H1 (cell line): ENCODE measurements at regions not wholly inside any gene's neighbourhood (a gene's known extent, or its start where the extent isn't known, plus 50 kb on each side); places are given as distances from the start of the nearest gene placed in this dataset.

Experiments
- CTCF ChIA-PET: fragments of 300-600 bp; sonication (Branson Sonifier 250); formaldehyde crosslinking; loops from one replicate; lab custom pipeline; 2021; ENCODE audit not compliant: partially characterized antibody; lab: Charles Lee
- POLR2A ChIA-PET: fragments of 300-600 bp; sonication (Branson Sonifier 250); formaldehyde crosslinking; loops from one replicate; lab custom pipeline; 2021; ENCODE audit warnings: inconsistent platforms; ENCODE audit not compliant: partially characterized antibody; lab: Charles Lee
- DNase-seq, 2 experiments: peaks; one replicate each; pipeline versions ENCODE4 v3.0.0 to v3.0.0-alpha.2; 2010 to 2022; ENCODE audit warnings: low spot score in 2 of 2, low read depth in 1 of 2, mixed read lengths in 1 of 2
- FAIRE-seq: peaks from 2 replicates; lab custom pipeline; 2011; peaks lifted over from hg19 to GRCh38; lab: Jason Lieb, UNC
- H2AFZ ChIP-seq: 2 replicates; pipeline ENCODE4 v1.8.1; 2012; ENCODE audit warnings: low read length, inconsistent platforms
- H2AK5ac ChIP-seq: 2 replicates; pipeline ENCODE4 v1.6.1; 2013; ENCODE audit warnings: low read depth, low read length
- H2BK120ac ChIP-seq: replicated peaks from 2 replicates; pipeline ENCODE3; 2013; ENCODE audit warnings: low read depth, low read length, inconsistent platforms
- H2BK12ac ChIP-seq: 2 replicates; pipeline ENCODE4 v1.6.1; 2013; ENCODE audit warnings: low read depth, low read length
- H2BK15ac ChIP-seq: 2 replicates; pipeline ENCODE4 v1.6.1; 2013; ENCODE audit warnings: low read length
- H2BK20ac ChIP-seq: 2 replicates; pipeline ENCODE4 v1.6.1; 2013; ENCODE audit warnings: low read length
- H2BK5ac ChIP-seq: 2 replicates; pipeline ENCODE4 v1.6.1; 2013; ENCODE audit warnings: low read depth, low read length
- H3K14ac ChIP-seq: 2 replicates; pipeline ENCODE4 v1.6.1; 2013; ENCODE audit warnings: inconsistent platforms; ENCODE audit not compliant: insufficient read length
- H3K18ac ChIP-seq: 2 replicates; pipeline ENCODE4 v1.6.1; 2013; ENCODE audit warnings: low read length; ENCODE audit errors: extremely low read depth
- H3K23ac ChIP-seq: 2 replicates; pipeline ENCODE4 v1.6.1; 2013; ENCODE audit warnings: inconsistent platforms; ENCODE audit not compliant: insufficient read length
- H3K23me2 ChIP-seq: 2 replicates; pipeline ENCODE4 v1.6.1; 2013; ENCODE audit warnings: low read depth, low read length
- H3K27ac ChIP-seq: 2 replicates; pipeline ENCODE4 v1.6.1; 2011; ENCODE audit warnings: low read depth, low read length, inconsistent platforms
- H3K27me3 ChIP-seq, 4 experiments: replicated peaks in 1 of 4; 1 replicate in 1 of 4; 2 replicates in 3 of 4; pipeline versions ENCODE4 v1.6.1 to v1.8.1; 2011 to 2013; ENCODE audit warnings: low read length in 3 of 4, mild to moderate bottlenecking in 3 of 4, inconsistent platforms in 2 of 4, mixed read lengths in 2 of 4, moderate library complexity in 1 of 4; ENCODE audit not compliant: control insufficient read depth in 3 of 4, insufficient read depth in 3 of 4; ENCODE audit errors: extremely low read depth in 1 of 4
- H3K36me3 ChIP-seq, 4 experiments: 2 replicates each; pipeline versions ENCODE4 v1.6.1 to v1.8.1; 2011 to 2013; ENCODE audit warnings: mild to moderate bottlenecking in 4 of 4, low read length in 3 of 4, moderate library complexity in 2 of 4, control low read depth in 1 of 4, inconsistent platforms in 1 of 4; ENCODE audit not compliant: insufficient read depth in 4 of 4, control insufficient read depth in 2 of 4
- H3K4ac ChIP-seq: replicated peaks from 2 replicates; pipeline ENCODE3; 2013; ENCODE audit warnings: low read length, low read depth, mixed read lengths, inconsistent platforms; ENCODE audit not compliant: insufficient read length
- H3K4me1 ChIP-seq, 4 experiments: replicated peaks in 1 of 4; 1 replicate in 1 of 4; 2 replicates in 3 of 4; pipeline versions ENCODE4 v1.6.1 to v1.8.1; 2011 to 2013; ENCODE audit warnings: low read length in 3 of 4, inconsistent platforms in 2 of 4, mixed read lengths in 1 of 4; ENCODE audit not compliant: insufficient read depth in 4 of 4, control insufficient read depth in 3 of 4
- H3K4me2 ChIP-seq, 2 experiments: 2 replicates each; pipeline versions ENCODE4 v1.6.1 to v1.8.1; 2011 to 2013; ENCODE audit warnings: low read depth in 2 of 2, low read length in 2 of 2, control low read depth in 1 of 2, inconsistent platforms in 1 of 2, mild to moderate bottlenecking in 1 of 2; ENCODE audit not compliant: insufficient read depth in 1 of 2
- H3K4me3 ChIP-seq, 4 experiments: fragments of 200-600, 300-600 bp in 1 of 4; sonication (generic), shearing (Covaris generic), sonication (Bioruptor Twin) in 1 of 4; 2 replicates each; pipeline versions ENCODE4 v1.5.1 to v1.8.1; 2011 to 2016; ENCODE audit warnings: low read length in 4 of 4, low read depth in 3 of 4, control low read depth in 2 of 4, inconsistent platforms in 2 of 4, mild to moderate bottlenecking in 2 of 4, mixed read lengths in 1 of 4, moderate library complexity in 1 of 4; ENCODE audit not compliant: insufficient read depth in 2 of 4; ENCODE audit errors: extremely low read depth in 1 of 4
- H3K56ac ChIP-seq: replicated peaks from 2 replicates; pipeline ENCODE3; 2013; ENCODE audit warnings: low read depth, mild to moderate bottlenecking, mixed read lengths, low read length, inconsistent platforms; ENCODE audit not compliant: insufficient read length
- H3K79me1 ChIP-seq: 2 replicates; pipeline ENCODE4 v1.6.1; 2013; ENCODE audit warnings: low read depth, low read length, control low read depth
- H3K79me2 ChIP-seq, 2 experiments: 2 replicates each; pipeline versions ENCODE4 v1.6.1 to v1.8.1; 2012 to 2013; ENCODE audit warnings: low read length in 2 of 2, mild to moderate bottlenecking in 2 of 2, inconsistent platforms in 1 of 2; ENCODE audit not compliant: insufficient read depth in 2 of 2, control insufficient read depth in 1 of 2
- H3K9ac ChIP-seq, 4 experiments: replicated peaks in 1 of 4; 1 replicate in 1 of 4; 2 replicates in 3 of 4; pipeline versions ENCODE4 v1.6.1 to v1.8.1; 2011 to 2013; ENCODE audit warnings: low read depth in 3 of 4, low read length in 3 of 4, control low read depth in 2 of 4, mild to moderate bottlenecking in 2 of 4, moderate library complexity in 2 of 4, inconsistent platforms in 1 of 4; ENCODE audit errors: extremely low read depth in 1 of 4
- H3K9me3 ChIP-seq, 2 experiments: 2 replicates each; pipeline versions ENCODE4 v1.6.1 to v1.8.1; 2012 to 2013; ENCODE audit warnings: mild to moderate bottlenecking in 2 of 2, moderate library complexity in 2 of 2, control low read depth in 1 of 2, inconsistent platforms in 1 of 2, low read depth in 1 of 2, low read length in 1 of 2, mixed read lengths in 1 of 2; ENCODE audit not compliant: insufficient read depth in 2 of 2
- H4K20me1 ChIP-seq, 2 experiments: replicated peaks in 1 of 2; 2 replicates each; pipeline versions ENCODE3 to v1.8.1; 2011 to 2013; ENCODE audit warnings: inconsistent platforms in 2 of 2, low read length in 2 of 2, mild to moderate bottlenecking in 1 of 2; ENCODE audit not compliant: insufficient read depth in 2 of 2, control insufficient read depth in 1 of 2
- H4K5ac ChIP-seq: 2 replicates; pipeline ENCODE4 v1.6.1; 2013; ENCODE audit warnings: low read length, low read depth, mixed read lengths, inconsistent platforms; ENCODE audit not compliant: insufficient read length
- H4K8ac ChIP-seq: 2 replicates; pipeline ENCODE4 v1.8.0; 2013; ENCODE audit warnings: mild to moderate bottlenecking, moderate library complexity, low read length, inconsistent platforms; ENCODE audit not compliant: insufficient read depth; ENCODE audit errors: extremely low read depth
- H4K91ac ChIP-seq: replicated peaks from 2 replicates; pipeline ENCODE3; 2013; ENCODE audit warnings: low read length, mixed read lengths, inconsistent platforms; ENCODE audit not compliant: insufficient read length
- CEBPB ChIP-seq: IDR thresholded peaks from 2 replicates; pipeline ENCODE4 v1.6.1; 2012; ENCODE audit warnings: low read depth, low read length
- CTBP2 ChIP-seq: IDR thresholded peaks from 2 replicates; pipeline ENCODE4 v1.7.0; 2011; ENCODE audit warnings: borderline replicate concordance, mild to moderate bottlenecking, moderate library complexity, mixed read lengths, low read length; ENCODE audit not compliant: insufficient read depth, insufficient read length
- EZH2 ChIP-seq: fragments of 200-600 bp; sonication (generic); IDR thresholded peaks from 2 replicates; pipeline ENCODE4 v1.7.1; 2012; ENCODE audit warnings: low read depth, mild to moderate bottlenecking, moderate library complexity, low read length, inconsistent platforms; ENCODE audit not compliant: severe bottlenecking
- POLR2AphosphoS5 ChIP-seq: IDR thresholded peaks from 2 replicates; pipeline ENCODE4 v1.6.1; 2011; ENCODE audit warnings: low read depth, low read length
- POU5F1 ChIP-seq: IDR thresholded peaks from 2 replicates; pipeline ENCODE4 v1.6.1; 2011; ENCODE audit warnings: low read depth, mild to moderate bottlenecking, low read length, moderate library complexity
- SIN3A ChIP-seq, 2 experiments: IDR thresholded peaks in 1 of 2; conservative IDR thresholded peaks in 1 of 2; 2 replicates each; pipeline ENCODE4 v1.6.1; 2011 to 2012; ENCODE audit warnings: low read length in 2 of 2, improper control_type of control experiment in 1 of 2, low read depth in 1 of 2, mild to moderate bottlenecking in 1 of 2
- WGBS, 2 experiments: shearing (Covaris generic) in 1 of 2; methylation state at CpG; one replicate each; pipeline versions ENCODE4 v1.1.6 to v1.1.7; 2013 to 2015; ENCODE audit warnings: low lambda C conversion rate in 2 of 2, mixed read lengths in 2 of 2, inconsistent platforms in 1 of 2, low coverage in 1 of 2, missing lambda C conversion rate in 1 of 2; ENCODE audit not compliant: insufficient replicate concordance in 2 of 2, insufficient coverage in 1 of 2, insufficient read length in 1 of 2; ENCODE audit errors: extremely low coverage in 1 of 2, missing lambda C conversion rate in 1 of 2; 5-methylcytosine and 5-hydroxymethylcytosine counted together

GRCh38 chr4:75344915-75345314 is 169.3 kb downstream of the RCHY1 start:
- no peak overlapping the region for H4K5ac ChIP-seq
- no peak overlapping the region for H2AFZ ChIP-seq
- no peaks in the 10 kb centered on the region for H3K79me2 ChIP-seq
- FAIRE-seq = no peak
- H2AK5ac ChIP-seq = no peak overlapping the region
- no peaks in the 10 kb centered on the region for H3K9me3 ChIP-seq
- DNase-seq = no peak
- H3K36me3 ChIP-seq = no peaks in the 10 kb centered on the region
- H3K27ac ChIP-seq = no peak overlapping the region
- no peaks in the 10 kb centered on the region for H4K20me1 ChIP-seq
- no peak overlapping the region for H2BK5ac ChIP-seq
- no peak overlapping the region for H4K8ac ChIP-seq
- H2BK120ac ChIP-seq = no peak overlapping the region
- no peak overlapping the region for H3K4ac ChIP-seq
- ChIA-PET CTCF (no interaction called here), POLR2A (no interaction called here)
- TF ChIP-seq POLR2AphosphoS5 (no peak), SIN3A (conservative IDR thresholded peaks at IDR 0.05 in 1 of 2, IDR thresholded peaks at IDR 0.05 in 1 of 2; ENCODE audit: low read depth in 1 of 2, low read length in 2 of 2) (no peak), CEBPB (no peak), EZH2 (no peak), CTBP2 (no peak), POU5F1 (no peak)
- no peak overlapping the region for H3K4me2 ChIP-seq
- no peak overlapping the region for H3K4me3 ChIP-seq
- H3K9ac ChIP-seq = no peak overlapping the region
- no peak overlapping the region for H3K56ac ChIP-seq
- H4K91ac ChIP-seq = no peak overlapping the region
- H3K18ac ChIP-seq = no peak overlapping the region
- no peak overlapping the region for H3K14ac ChIP-seq
- no peak overlapping the region for H2BK12ac ChIP-seq
- no peak overlapping the region for H3K23ac ChIP-seq
- no peak overlapping the region for H2BK20ac ChIP-seq
- H3K4me1 ChIP-seq = no peaks in the 10 kb centered on the region
- H3K23me2 ChIP-seq = no peaks in the 10 kb centered on the region
- no peak overlapping the region for H2BK15ac ChIP-seq
- WGBS, 2 experiments = 83% methylated on average over 5 of the region's 5 CpGs; no CpG with 5 or more reads in 1 of the 2 experiments
- H3K27me3 ChIP-seq = no peaks in the 10 kb centered on the region
- no peaks in the 10 kb centered on the region for H3K79me1 ChIP-seq
